22Rv1 (cell line): ENCODE measurements at regions not wholly inside any gene's neighbourhood (a gene's known extent, or its start where the extent isn't known, plus 50 kb on each side); places are given as distances from the start of the nearest gene placed in this dataset.
"Not testable (repeated sequence)": the region's sequence is repeated elsewhere in the genome, so short reads cannot be mapped to it uniquely, and the experiment has no call there.

Experiments
- H3K27ac ChIP-seq: fragments of 450-650 bp; 2 replicates; pipeline ENCODE4 v1.5.1; 2017
- CTCF ChIP-seq: fragments of 450-650 bp; IDR thresholded peaks from 2 replicates; pipeline ENCODE4 v1.5.1; 2017; ENCODE audit warnings: mild to moderate bottlenecking
- ZFX ChIP-seq: fragments of 450-650 bp; IDR thresholded peaks from 2 replicates; pipeline ENCODE4 v1.6.1; 2017; ENCODE audit warnings: antibody characterized with exemption, borderline replicate concordance

DNA sequence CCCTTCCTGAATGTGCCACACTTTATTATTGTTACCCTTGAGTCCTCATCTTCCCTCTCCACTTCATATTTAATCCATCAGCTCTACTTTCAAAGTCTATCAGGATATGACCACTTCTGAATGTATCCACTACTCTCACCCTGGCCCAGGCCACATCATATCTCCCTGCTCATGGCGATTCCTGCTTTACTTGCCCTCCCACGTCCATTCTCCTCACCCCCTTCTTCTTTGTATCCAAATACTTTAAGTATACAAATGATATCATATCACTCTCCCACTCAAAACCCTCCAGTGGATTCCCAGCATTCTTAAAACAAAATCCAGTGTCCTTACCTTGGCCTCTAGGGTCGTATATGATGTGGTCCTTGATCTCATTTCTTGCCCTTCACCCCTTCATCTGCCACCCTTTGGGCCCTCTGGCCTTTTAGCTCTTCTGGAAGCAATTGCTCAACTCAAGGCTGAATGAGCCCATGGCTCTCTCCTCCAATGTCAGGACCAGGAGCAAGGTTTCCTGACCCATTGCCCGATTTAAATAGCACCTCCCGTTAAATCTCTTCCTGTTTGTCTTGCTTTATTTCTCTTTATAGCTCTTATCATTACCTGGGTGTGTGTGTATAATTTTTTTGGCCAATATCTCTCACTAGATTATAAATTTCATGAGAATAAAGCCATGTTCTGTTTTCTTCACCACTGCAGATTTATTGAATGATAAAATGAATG is 205.9 kb upstream of the ECI2 start:
- no peak overlapping the region for H3K27ac ChIP-seq
- TF ChIP-seq CTCF = no peak
- TF ChIP-seq ZFX = no peak

DNA sequence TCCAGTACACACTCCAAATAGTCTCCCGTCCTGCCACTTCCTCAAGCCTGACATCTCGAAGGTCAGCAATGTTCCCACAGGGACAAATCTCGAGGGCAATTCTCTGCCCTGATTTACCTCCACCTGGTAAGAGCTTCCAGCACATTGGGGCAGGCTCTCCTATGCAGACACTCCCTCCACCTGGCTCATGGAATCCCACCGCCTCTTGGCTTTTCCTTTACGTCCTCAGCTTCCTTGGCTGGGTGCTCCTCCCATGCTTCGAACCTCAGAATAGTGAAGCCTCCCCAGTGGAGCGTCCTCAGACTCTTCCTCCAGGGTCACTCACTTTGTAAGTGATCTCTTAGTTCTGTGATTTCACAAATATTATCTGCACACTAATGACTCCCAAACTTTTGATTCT is 205.2 kb upstream of the ECI2 start:
- TF ChIP-seq ZFX = no peak
- TF ChIP-seq CTCF = no peak

GRCh38 chr6:4338884-4339283 is 203.5 kb upstream of the ECI2 start:
- H3K27ac ChIP-seq = no peak overlapping the region
- TF ChIP-seq CTCF = no peak
- no peak for TF ChIP-seq ZFX

More for the DNA sequence above, 205.2 kb upstream of the ECI2 start:
- no peak overlapping the region for H3K27ac ChIP-seq

DNA sequence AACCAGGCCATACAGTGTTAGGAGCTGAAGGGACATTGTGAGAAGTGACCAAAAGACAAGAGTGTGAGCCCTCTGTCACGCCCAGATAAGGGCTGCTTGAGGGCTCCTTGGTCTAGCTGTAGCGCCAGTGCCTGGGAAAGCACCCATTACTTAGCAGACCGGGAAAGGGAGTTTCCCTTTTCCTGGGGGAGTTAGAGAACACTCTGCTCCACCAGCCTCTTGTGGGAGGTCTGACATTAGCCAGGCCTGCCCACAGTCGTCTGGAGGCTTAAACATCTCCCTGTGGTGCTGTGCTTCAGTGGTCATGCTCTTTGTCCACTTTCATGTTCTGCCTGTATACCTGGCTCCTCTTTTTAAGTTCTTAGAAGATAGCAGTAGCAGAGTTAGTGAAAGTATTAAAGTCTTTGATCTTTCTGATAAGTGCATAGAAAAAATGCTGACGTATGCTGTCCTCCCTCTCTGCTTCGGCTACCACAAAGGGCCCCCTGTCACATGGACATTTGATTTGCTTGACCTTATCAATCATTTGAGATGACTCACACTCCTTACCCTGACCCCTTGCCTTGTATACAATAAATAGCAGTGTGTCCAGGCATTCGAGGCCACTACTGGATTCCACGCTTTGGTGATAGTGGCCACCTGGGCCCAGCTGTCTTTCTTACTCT is 201.5 kb upstream of the ECI2 start:
- TF ChIP-seq ZFX = no peak
- TF ChIP-seq CTCF = no peak
- H3K27ac ChIP-seq = no peak overlapping the region

DNA sequence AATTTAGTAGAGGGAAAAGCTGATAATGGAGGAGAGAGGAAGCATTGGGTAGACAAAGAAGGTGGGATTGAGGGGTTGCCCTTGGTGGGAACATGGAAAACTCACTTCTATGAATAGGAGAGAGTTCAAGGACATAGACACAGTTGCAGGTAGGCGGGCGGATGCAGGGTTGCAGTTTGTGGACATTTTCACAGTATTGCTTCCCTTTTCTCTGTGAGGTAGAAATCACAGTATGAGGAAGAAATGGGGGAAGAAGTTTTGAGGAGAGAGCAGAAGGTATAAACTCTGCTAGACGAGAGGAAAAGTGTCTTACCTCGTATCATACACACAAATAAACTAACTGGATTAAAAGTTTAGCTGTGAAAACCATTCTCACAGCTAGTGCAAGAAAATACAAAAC is 200.7 kb upstream of the ECI2 start:
- H3K27ac ChIP-seq = no peak overlapping the region
- TF ChIP-seq ZFX (no peak), CTCF (no peak)

GRCh38 chr6:4334158-4334740 is 198.9 kb upstream of the ECI2 start:
- not testable (repeated sequence) for H3K27ac ChIP-seq

DNA sequence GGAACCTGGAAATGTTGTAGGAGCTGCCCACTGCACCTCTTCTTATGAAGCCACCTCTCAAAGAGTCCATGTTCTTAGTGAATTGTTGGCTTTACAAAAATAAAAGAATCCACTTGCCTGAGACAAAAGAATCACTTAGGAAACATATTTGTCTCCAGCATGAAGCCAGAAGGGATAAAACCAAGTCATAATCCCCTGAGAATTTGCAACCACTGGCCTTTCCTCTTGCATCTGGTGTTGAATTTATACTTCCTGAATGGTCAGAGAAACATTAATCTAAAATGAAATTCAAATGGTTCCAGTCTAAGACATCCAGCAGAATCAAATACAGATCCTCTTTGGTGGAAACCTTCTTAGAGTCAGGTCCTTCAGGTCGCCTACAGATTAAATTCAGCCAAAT is 192.5 kb upstream of the ECI2 start:
- no peak overlapping the region for H3K27ac ChIP-seq
- TF ChIP-seq CTCF (no peak), ZFX (no peak)
